DND-41 (cell line): ENCODE measurements at regions not wholly inside any gene's neighbourhood (a gene's known extent, or its start where the extent isn't known, plus 50 kb on each side); places are given as distances from the start of the nearest gene placed in this dataset.

ENCODE experiments used
- ATAC-seq: fragments of 200-7000 bp; cut with Tn5 transposase; 3 replicates; pipeline ENCODE4 v1.9.1; 2021; ENCODE audit warnings: low read depth; ENCODE audit not compliant: insufficient read depth
- DNase-seq: peaks from one replicate; pipeline ENCODE4 v3.0.0-alpha.2; 2020
- H2AFZ ChIP-seq: 2 replicates; pipeline ENCODE4 v1.6.0; 2012; ENCODE audit warnings: low read depth, low read length
- H3K27ac ChIP-seq: 2 replicates; pipeline ENCODE4 v1.5.1; 2012; ENCODE audit warnings: low read length, inconsistent platforms
- H3K27me3 ChIP-seq: fragments of 200-600 bp; sonication (generic); 2 replicates; pipeline ENCODE4 v1.6.0; 2012; ENCODE audit warnings: low read length, mild to moderate bottlenecking, inconsistent platforms; ENCODE audit not compliant: insufficient read depth, poor library complexity
- H3K36me3 ChIP-seq: 2 replicates; pipeline ENCODE4 v1.5.1; 2012; ENCODE audit warnings: low read length, inconsistent platforms; ENCODE audit not compliant: insufficient read depth
- H3K4me1 ChIP-seq: 2 replicates; pipeline ENCODE4 v1.5.1; 2012; ENCODE audit warnings: mild to moderate bottlenecking, low read length; ENCODE audit not compliant: insufficient read depth
- H3K4me2 ChIP-seq: 2 replicates; pipeline ENCODE4 v1.6.0; 2012; ENCODE audit warnings: mild to moderate bottlenecking, moderate library complexity, low read length, inconsistent platforms; ENCODE audit not compliant: insufficient read depth
- H3K4me3 ChIP-seq, 2 experiments: fragments of 200-600 bp in 1 of 2; shearing (Covaris generic) in 1 of 2; 2 replicates each; pipeline ENCODE4 v1.5.1; 2012 to 2016; ENCODE audit warnings: inconsistent platforms in 2 of 2, low read length in 2 of 2, mild to moderate bottlenecking in 2 of 2, low read depth in 1 of 2, moderate library complexity in 1 of 2
- H3K79me2 ChIP-seq: 2 replicates; pipeline ENCODE4 v1.6.0; 2012; ENCODE audit warnings: low read length, inconsistent platforms; ENCODE audit not compliant: insufficient read depth
- H3K9ac ChIP-seq: 2 replicates; pipeline ENCODE4 v1.6.0; 2012; ENCODE audit warnings: low read depth, mild to moderate bottlenecking, inconsistent platforms, low read length, moderate library complexity
- H3K9me3 ChIP-seq: 2 replicates; pipeline ENCODE4 v1.5.1; 2012; ENCODE audit warnings: low read length, moderate library complexity, mild to moderate bottlenecking, inconsistent platforms; ENCODE audit not compliant: insufficient read depth, severe bottlenecking
- H4K20me1 ChIP-seq: 2 replicates; pipeline ENCODE4 v1.6.0; 2012; ENCODE audit warnings: low read length; ENCODE audit not compliant: insufficient read depth
- EZH2 ChIP-seq: IDR thresholded peaks from 3 replicates; pipeline ENCODE4 v1.6.1; 2012; ENCODE audit warnings: borderline replicate concordance, low read depth, mild to moderate bottlenecking, moderate library complexity, low read length, inconsistent platforms; ENCODE audit not compliant: severe bottlenecking
- TF ChIP-seq, protein P1 (sequence below): IDR thresholded peaks from 2 replicates; pipeline ENCODE4 v1.5.1; 2012; ENCODE audit warnings: borderline replicate concordance, low read length, moderate library complexity, mild to moderate bottlenecking; ENCODE audit not compliant: poor library complexity, severe bottlenecking; ENCODE audit errors: extremely low read depth

- H3K27ac ChIP-seq: no peak overlapping the region
- no peaks in the 10 kb centered on the region for H3K4me1 ChIP-seq
- no peaks in the 10 kb centered on the region for H3K79me2 ChIP-seq
- no peak overlapping the region for H2AFZ ChIP-seq
- DNase-seq (no peak), ATAC-seq (no peak)
- no peaks in the 10 kb centered on the region for H3K27me3 ChIP-seq
- H3K9me3 ChIP-seq: no peaks in the 10 kb centered on the region
- H4K20me1 ChIP-seq: no peaks in the 10 kb centered on the region
- H3K4me2 ChIP-seq: no peak overlapping the region
- H3K9ac ChIP-seq: no peak overlapping the region
- no peaks in the 10 kb centered on the region for H3K36me3 ChIP-seq
- H3K4me3 ChIP-seq: no peak overlapping the region
- TF ChIP-seq, protein P1, sequence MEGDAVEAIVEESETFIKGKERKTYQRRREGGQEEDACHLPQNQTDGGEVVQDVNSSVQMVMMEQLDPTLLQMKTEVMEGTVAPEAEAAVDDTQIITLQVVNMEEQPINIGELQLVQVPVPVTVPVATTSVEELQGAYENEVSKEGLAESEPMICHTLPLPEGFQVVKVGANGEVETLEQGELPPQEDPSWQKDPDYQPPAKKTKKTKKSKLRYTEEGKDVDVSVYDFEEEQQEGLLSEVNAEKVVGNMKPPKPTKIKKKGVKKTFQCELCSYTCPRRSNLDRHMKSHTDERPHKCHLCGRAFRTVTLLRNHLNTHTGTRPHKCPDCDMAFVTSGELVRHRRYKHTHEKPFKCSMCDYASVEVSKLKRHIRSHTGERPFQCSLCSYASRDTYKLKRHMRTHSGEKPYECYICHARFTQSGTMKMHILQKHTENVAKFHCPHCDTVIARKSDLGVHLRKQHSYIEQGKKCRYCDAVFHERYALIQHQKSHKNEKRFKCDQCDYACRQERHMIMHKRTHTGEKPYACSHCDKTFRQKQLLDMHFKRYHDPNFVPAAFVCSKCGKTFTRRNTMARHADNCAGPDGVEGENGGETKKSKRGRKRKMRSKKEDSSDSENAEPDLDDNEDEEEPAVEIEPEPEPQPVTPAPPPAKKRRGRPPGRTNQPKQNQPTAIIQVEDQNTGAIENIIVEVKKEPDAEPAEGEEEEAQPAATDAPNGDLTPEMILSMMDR: no peak
- no peak for TF ChIP-seq EZH2
Measured at GRCh38 chr3:99474776-99475175, 163.6 kb upstream of the COL8A1 start.

GRCh38 chr3:99473321-99473751 lies 165.1 kb upstream of the COL8A1 start:
- Histone ChIP-seq H3K4me1 (no peaks in the 10 kb centered on the region), H3K9ac (no peak overlapping the region), H3K27me3 (no peaks in the 10 kb centered on the region), H3K4me3 (no peak overlapping the region), H3K79me2 (no peaks in the 10 kb centered on the region), H3K9me3 (no peaks in the 10 kb centered on the region), H3K4me2 (no peak overlapping the region), H4K20me1 (no peaks in the 10 kb centered on the region), H3K27ac (no peak overlapping the region), H3K36me3 (no peaks in the 10 kb centered on the region), H2AFZ (no peak overlapping the region)
- TF ChIP-seq EZH2: no peak
- TF ChIP-seq, protein P1: no peak
- no peak for ATAC-seq
- DNase-seq: no peak

GRCh38 chr3:99472385-99472784 lies 166.0 kb upstream of the COL8A1 start:
- no peaks in the 10 kb centered on the region for H3K9me3 ChIP-seq
- no peaks in the 10 kb centered on the region for H3K4me1 ChIP-seq
- no peaks in the 10 kb centered on the region for H4K20me1 ChIP-seq
- H2AFZ ChIP-seq: no peak overlapping the region
- H3K27ac ChIP-seq: no peak overlapping the region
- no peaks in the 10 kb centered on the region for H3K36me3 ChIP-seq
- no peaks in the 10 kb centered on the region for H3K79me2 ChIP-seq
- H3K4me2 ChIP-seq: no peak overlapping the region
- H3K4me3 ChIP-seq: no peak overlapping the region
- DNase-seq (no peak), ATAC-seq (no peak)
- no peaks in the 10 kb centered on the region for H3K27me3 ChIP-seq
- no peak overlapping the region for H3K9ac ChIP-seq
- TF ChIP-seq EZH2: no peak
- TF ChIP-seq, protein P1: no peak
